Testis (tissue), 2 donors: ENCODE measurements at regions not wholly inside any gene's neighbourhood (a gene's known extent, or its start where the extent isn't known, plus 50 kb on each side); places are given as distances from the start of the nearest gene placed in this dataset.
"Not testable (repeated sequence)": the region's sequence is repeated elsewhere in the genome, so short reads cannot be mapped to it uniquely, and the experiment has no call there.

Experiments used
- POLR2A ChIP-seq: fragments of 450-650 bp; IDR thresholded peaks from one replicate; pipeline ENCODE4 v1.6.1; 2017; ENCODE audit warnings: antibody characterized with exemption, mild to moderate bottlenecking, moderate library complexity
- TF ChIP-seq, protein P1 (sequence below), 3 experiments: fragments of 450-650 bp in 2 of 3; fragments of 200-600 bp in 1 of 3; sonication (generic) in 1 of 3; IDR thresholded peaks; one replicate each; pipeline ENCODE4 v1.5.1; 2016 to 2019; ENCODE audit warnings: antibody characterized with exemption in 3 of 3, mild to moderate bottlenecking in 2 of 3, moderate library complexity in 1 of 3

DNA sequence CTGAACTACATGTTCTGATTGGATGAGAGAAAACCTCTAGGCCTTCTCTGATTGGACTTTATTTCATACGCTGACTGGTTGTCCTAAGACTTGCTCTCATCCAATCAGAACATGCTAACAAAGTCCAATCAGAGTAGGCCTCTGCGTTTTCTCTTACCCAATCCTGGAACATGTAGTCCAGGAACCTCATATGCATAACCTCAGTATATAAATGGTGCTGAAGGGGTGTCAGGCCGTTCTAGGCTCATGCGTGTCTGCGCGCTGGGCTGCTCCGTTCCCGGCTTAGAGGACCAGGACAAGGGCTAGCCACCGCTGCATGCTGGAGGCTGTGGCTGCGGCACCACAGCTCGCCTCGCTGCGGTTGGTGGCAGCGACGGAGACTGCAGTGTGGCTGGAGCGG lies 68.3 kb upstream of the THOC3 start:
- TF ChIP-seq, protein P1, sequence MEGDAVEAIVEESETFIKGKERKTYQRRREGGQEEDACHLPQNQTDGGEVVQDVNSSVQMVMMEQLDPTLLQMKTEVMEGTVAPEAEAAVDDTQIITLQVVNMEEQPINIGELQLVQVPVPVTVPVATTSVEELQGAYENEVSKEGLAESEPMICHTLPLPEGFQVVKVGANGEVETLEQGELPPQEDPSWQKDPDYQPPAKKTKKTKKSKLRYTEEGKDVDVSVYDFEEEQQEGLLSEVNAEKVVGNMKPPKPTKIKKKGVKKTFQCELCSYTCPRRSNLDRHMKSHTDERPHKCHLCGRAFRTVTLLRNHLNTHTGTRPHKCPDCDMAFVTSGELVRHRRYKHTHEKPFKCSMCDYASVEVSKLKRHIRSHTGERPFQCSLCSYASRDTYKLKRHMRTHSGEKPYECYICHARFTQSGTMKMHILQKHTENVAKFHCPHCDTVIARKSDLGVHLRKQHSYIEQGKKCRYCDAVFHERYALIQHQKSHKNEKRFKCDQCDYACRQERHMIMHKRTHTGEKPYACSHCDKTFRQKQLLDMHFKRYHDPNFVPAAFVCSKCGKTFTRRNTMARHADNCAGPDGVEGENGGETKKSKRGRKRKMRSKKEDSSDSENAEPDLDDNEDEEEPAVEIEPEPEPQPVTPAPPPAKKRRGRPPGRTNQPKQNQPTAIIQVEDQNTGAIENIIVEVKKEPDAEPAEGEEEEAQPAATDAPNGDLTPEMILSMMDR (IDR thresholded peaks at IDR 0.05), result not testable (repeated sequence)
- not testable (repeated sequence) for TF ChIP-seq POLR2A
